HG02571 (cell line): ENCODE measurements at regions not wholly inside any gene's neighbourhood (a gene's known extent, or its start where the extent isn't known, plus 50 kb on each side); places are given as distances from the start of the nearest gene placed in this dataset.

Experiments
- ATAC-seq: cut with Tn5 transposase; IDR thresholded peaks from one replicate; pipeline ENCODE4 v1.9.1; 2021; ENCODE audit warnings: mild to moderate bottlenecking, moderate library complexity; ENCODE audit not compliant: unreplicated experiment

GRCh38 chr7:142308326-142308725 is 50.5 kb upstream of the PRSS58 start:
- ATAC-seq: no peak
